ENCODE measurements at regions not wholly inside any gene's neighbourhood (a gene's known extent, or its start where the extent isn't known, plus 50 kb on each side); places are given as distances from the start of the nearest gene placed in this dataset.

DNA sequence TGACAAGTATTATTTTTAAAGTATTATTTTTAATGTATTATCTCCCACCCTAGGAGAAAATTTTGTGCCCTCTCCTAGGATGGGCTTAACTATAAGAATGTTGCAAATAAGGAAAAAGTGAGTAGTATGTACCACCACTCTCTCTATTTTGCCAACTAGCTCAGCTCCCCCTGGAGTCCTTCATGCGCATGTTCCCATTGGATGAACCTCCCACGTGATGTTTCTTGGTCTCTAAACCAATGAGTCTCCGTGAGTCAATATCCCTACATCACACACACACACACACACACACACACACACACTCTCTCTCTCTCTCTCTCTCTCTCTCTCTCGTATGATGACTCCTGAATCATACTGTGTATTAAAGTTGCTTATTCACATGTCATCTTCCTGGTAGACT lies 129.7 kb upstream of the ZFP42 start:
- no peak overlapping the region for H3K4me3 ChIP-seq (ENCODE audit: low read length)
- no peak for TF ChIP-seq CTCF (IDR thresholded peaks at IDR 0.05; ENCODE audit: insufficient read depth, low read depth, low read length, missing control alignments)
- no peak for DNase-seq (ENCODE audit: low read depth)

GRCh38 chr4:187883049-187883448 lies 112.5 kb upstream of the ZFP42 start:
- TF ChIP-seq CTCF (IDR thresholded peaks at IDR 0.05; ENCODE audit: insufficient read depth, low read depth, low read length, missing control alignments) = no peak
- no peak overlapping the region for H3K4me3 ChIP-seq (ENCODE audit: low read length)
- DNase-seq (ENCODE audit: low read depth) = no peak

GRCh38 chr4:187883836-187884475 lies 111.6 kb upstream of the ZFP42 start:
- no peak overlapping the region for H3K4me3 ChIP-seq (ENCODE audit: low read length)
- no peak for DNase-seq (ENCODE audit: low read depth)
- TF ChIP-seq CTCF (IDR thresholded peaks at IDR 0.05; ENCODE audit: insufficient read depth, low read depth, low read length, missing control alignments) = no peak

DNA sequence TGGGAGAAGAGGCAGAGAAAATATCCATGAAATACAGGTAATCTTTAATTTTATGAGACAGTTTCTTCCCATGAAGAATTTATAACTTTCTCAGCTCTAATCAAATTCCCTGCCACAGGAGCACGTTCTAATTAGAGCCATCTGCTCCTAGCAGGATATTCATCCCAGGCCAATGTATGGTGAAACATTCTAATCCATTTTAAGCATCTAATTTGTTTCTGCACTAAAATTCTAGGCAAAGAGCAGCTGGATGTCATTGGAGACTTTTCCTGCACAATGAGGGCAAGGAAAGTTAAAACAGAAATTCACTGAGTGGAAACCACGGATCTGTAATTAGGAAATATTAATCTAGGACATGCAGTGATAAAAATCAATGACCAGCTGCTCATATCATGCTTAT lies 107.7 kb upstream of the ZFP42 start:
- TF ChIP-seq CTCF (IDR thresholded peaks at IDR 0.05; ENCODE audit: insufficient read depth, low read depth, low read length, missing control alignments) = no peak
- DNase-seq (ENCODE audit: low read depth) = no peak
- no peak overlapping the region for H3K4me3 ChIP-seq (ENCODE audit: low read length)

- DNase-seq (ENCODE audit: low read depth) = no peak
- H3K4me3 ChIP-seq (ENCODE audit: low read length) = no peak overlapping the region
- no peak for TF ChIP-seq CTCF (IDR thresholded peaks at IDR 0.05; ENCODE audit: insufficient read depth, low read depth, low read length, missing control alignments)
Observed at GRCh38 chr4:187889651-187890050, 105.9 kb upstream of the ZFP42 start.

DNA sequence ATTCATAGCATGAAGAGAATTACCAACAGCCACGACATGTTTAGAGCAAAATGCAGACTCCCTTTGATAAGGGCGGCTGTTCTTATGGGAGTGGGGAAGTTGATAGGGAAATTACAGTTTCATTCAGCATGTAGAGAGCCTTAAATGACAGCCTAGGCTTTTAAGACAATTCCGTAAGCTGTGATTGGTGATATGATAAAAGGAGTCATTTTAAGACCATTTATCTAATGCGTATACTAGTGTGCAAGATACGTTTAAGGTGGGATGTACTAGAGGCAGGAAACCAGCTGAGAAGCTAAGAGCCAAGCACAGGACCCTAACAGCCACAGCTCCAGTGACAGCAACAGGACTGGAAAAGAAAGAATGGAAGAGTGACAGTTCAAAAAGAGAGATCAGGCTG lies 102.2 kb upstream of the ZFP42 start:
- no peak for TF ChIP-seq CTCF (IDR thresholded peaks at IDR 0.05; ENCODE audit: insufficient read depth, low read depth, low read length, missing control alignments)
- H3K4me3 ChIP-seq (ENCODE audit: low read length) = no peak overlapping the region
- no peak for DNase-seq (ENCODE audit: low read depth)

GRCh38 chr4:187903106-187903505 lies 92.5 kb upstream of the ZFP42 start:
- TF ChIP-seq CTCF (IDR thresholded peaks at IDR 0.05; ENCODE audit: insufficient read depth, low read depth, low read length, missing control alignments) = no peak
- no peak for DNase-seq (ENCODE audit: low read depth)
- no peak overlapping the region for H3K4me3 ChIP-seq (ENCODE audit: low read length)
